Stimulated activated CD8-positive, alpha-beta memory T cell treated with anti-CD3 and anti-CD28 coated beads, Interleukin-4, amount 100 ng/mL, for 1 hour (primary cell): ENCODE measurements at regions not wholly inside any gene's neighbourhood (a gene's known extent, or its start where the extent isn't known, plus 50 kb on each side); places are given as distances from the start of the nearest gene placed in this dataset.

Source experiments
- DNase-seq, 2 donors: peaks; one replicate each; pipeline ENCODE4 v3.0.0-alpha.2; 2020; ENCODE audit warnings: low read depth in 2 of 2, low spot score in 1 of 2

GRCh38 chr22:19574247-19574646, 50.0 kb upstream of the CLDN5 start:
- DNase-seq = no peak

GRCh38 chr22:19576460-19577421, 52.5 kb upstream of the CLDN5 start:
- peak; percentile 16 to 29 for DNase-seq

GRCh38 chr22:19577422-19577966, 53.3 kb upstream of the CLDN5 start:
- DNase-seq = no peak

GRCh38 chr22:19578180-19579004, 54.2 kb upstream of the CLDN5 start:
- DNase-seq = no peak

GRCh38 chr22:19579115-19579811, 55.1 kb upstream of the CLDN5 start:
- no peak for DNase-seq

- no peak for DNase-seq
Measured at GRCh38 chr22:19579880-19580279, 55.7 kb upstream of the CLDN5 start.

- DNase-seq = no peak
Measured at GRCh38 chr22:19580291-19580890, 56.2 kb upstream of the CLDN5 start.

GRCh38 chr22:19582033-19582693, 58.0 kb upstream of the CLDN5 start:
- no peak for DNase-seq

GRCh38 chr22:19586922-19587684, 62.9 kb upstream of the CLDN5 start:
- no peak for DNase-seq

GRCh38 chr22:19590696-19591095, 66.5 kb upstream of the CLDN5 start:
- DNase-seq = no peak

GRCh38 chr22:19591568-19591967, 67.4 kb upstream of the CLDN5 start:
- DNase-seq = no peak

GRCh38 chr22:19592464-19592863, 68.3 kb upstream of the CLDN5 start:
- no peak for DNase-seq

GRCh38 chr22:19593991-19594569, 69.9 kb upstream of the CLDN5 start:
- no peak for DNase-seq

- no peak for DNase-seq
Measured at GRCh38 chr22:19595532-19595931, 71.3 kb upstream of the CLDN5 start.

- DNase-seq = no peak
Measured at GRCh38 chr22:19596680-19597398, 72.6 kb upstream of the CLDN5 start.

GRCh38 chr22:19597399-19597735, 73.2 kb upstream of the CLDN5 start:
- DNase-seq = no peak

- no peak for DNase-seq
Measured at GRCh38 chr22:19598054-19598855, 74.0 kb upstream of the CLDN5 start.

GRCh38 chr22:19599004-19599403, 74.8 kb upstream of the CLDN5 start:
- no peak for DNase-seq
